ENCODE measurements at regions not wholly inside any gene's neighbourhood (a gene's known extent, or its start where the extent isn't known, plus 50 kb on each side); places are given as distances from the start of the nearest gene placed in this dataset.
A peak's percentile ranks its signal among the peaks of the same experiment; 100 is the strongest.

GRCh38 chr9:106707291-106707690, 155.7 kb upstream of the ZNF462 start:
- in situ Hi-C loops (cut with MboI; ENCODE audit: low pct_ligation_motif_present in 1 of 4, low pct_unique_long_range_greater_than_20kb in 1 of 4, low sequenced_read_pairs in 3 of 4): no loop called here
- TF ChIP-seq EP300 (IDR thresholded peaks at IDR 0.05; ENCODE audit: low read depth) (no peak), POLR2A (IDR thresholded peaks at IDR 0.05) (no peak), CTCF (IDR thresholded peaks at IDR 0.05) (no peak), POLR2AphosphoS5 (IDR thresholded peaks at IDR 0.05) (no peak)
- Histone ChIP-seq H3K27ac (peak overlapping the region in 3 of 4 donors; percentile 26 to 41 (median 41)), H3K27me3 (no peaks in the 10 kb centered on the region), H3K9me3 (no peaks in the 10 kb centered on the region), H3K4me1 (peaks cover 0 to 8% (median 0%) of the 10 kb centered on the region in 4 donors), H3K4me3 (no peak overlapping the region), H3K36me3 (no peaks in the 10 kb centered on the region)
- intact Hi-C loops (cut with DNase I; ENCODE audit: low total_unique reads): loop anchor here (10.0 kb wide), 1 partner anchor 158 kb away; the partner anchor contains the start of gene ZNF462
- DNase-seq: no peak
- 25 to 83% methylated on average over 1 of the region's 1 CpG for WGBS, 2 donors (ENCODE audit: low coverage in 1 of 2)

- TF ChIP-seq EP300 (IDR thresholded peaks at IDR 0.05; ENCODE audit: low read depth) (no peak), POLR2A (IDR thresholded peaks at IDR 0.05) (no peak), POLR2AphosphoS5 (IDR thresholded peaks at IDR 0.05) (no peak), CTCF (IDR thresholded peaks at IDR 0.05) (no peak)
- WGBS, 2 donors (ENCODE audit: low coverage in 1 of 2): 65 to 72% methylated on average over 7 to 13 of the region's 13 CpGs
- in situ Hi-C loops (cut with MboI; ENCODE audit: low pct_ligation_motif_present in 1 of 4, low pct_unique_long_range_greater_than_20kb in 1 of 4, low sequenced_read_pairs in 3 of 4): no loop called here
Observed at GRCh38 chr9:106707738-106708474, 155.1 kb upstream of the ZNF462 start.

GRCh38 chr9:106708475-106709146, 154.4 kb upstream of the ZNF462 start:
- intact Hi-C loops (cut with DNase I; ENCODE audit: low total_unique reads): loop anchor here (10.0 kb wide), 1 partner anchor 156 kb away; the partner anchor contains the start of gene ZNF462
- TF ChIP-seq CTCF (IDR thresholded peaks at IDR 0.05) (no peak), POLR2A (IDR thresholded peaks at IDR 0.05) (no peak), EP300 (IDR thresholded peaks at IDR 0.05; ENCODE audit: low read depth) (no peak), POLR2AphosphoS5 (IDR thresholded peaks at IDR 0.05) (no peak)

More at GRCh38 chr9:106707738-106708474, 155.1 kb upstream of the ZNF462 start:
- intact Hi-C loops (cut with DNase I; ENCODE audit: low total_unique reads): loop anchor here (10.0 kb wide), 1 partner anchor 157 kb away; the partner anchor contains the start of gene ZNF462
- H3K36me3 ChIP-seq: no peaks in the 10 kb centered on the region
- DNase-seq: no peak
- peaks cover 0 to 8% (median 0%) of the 10 kb centered on the region in 4 donors for H3K4me1 ChIP-seq
- no peaks in the 10 kb centered on the region for H3K27me3 ChIP-seq
- peak overlapping the region in 3 of 4 donors; percentile 26 to 41 (median 41) for H3K27ac ChIP-seq
- H3K9me3 ChIP-seq: no peaks in the 10 kb centered on the region
- H3K4me3 ChIP-seq: no peak overlapping the region

GRCh38 chr9:106712279-106712678, 150.7 kb upstream of the ZNF462 start:
- 85 to 89% methylated on average over 2 to 4 of the region's 4 CpGs for WGBS, 2 donors (ENCODE audit: low coverage in 1 of 2)
- no peak for DNase-seq
- in situ Hi-C loops (cut with MboI; ENCODE audit: low pct_ligation_motif_present in 1 of 4, low pct_unique_long_range_greater_than_20kb in 1 of 4, low sequenced_read_pairs in 3 of 4) (no loop called here), intact Hi-C loops (cut with DNase I; ENCODE audit: low total_unique reads) (no loop called here)
- no peaks in the 10 kb centered on the region for H3K9me3 ChIP-seq
- H3K36me3 ChIP-seq: no peaks in the 10 kb centered on the region
- peaks cover 0 to 10% (median 0%) of the 10 kb centered on the region in 4 donors for H3K4me1 ChIP-seq
- no peak overlapping the region for H3K4me3 ChIP-seq
- TF ChIP-seq EP300 (IDR thresholded peaks at IDR 0.05; ENCODE audit: low read depth): no peak
- TF ChIP-seq CTCF (IDR thresholded peaks at IDR 0.05): no peak
- TF ChIP-seq POLR2AphosphoS5 (IDR thresholded peaks at IDR 0.05): no peak
- no peak for TF ChIP-seq POLR2A (IDR thresholded peaks at IDR 0.05)
- no peak overlapping the region for H3K27ac ChIP-seq
- H3K27me3 ChIP-seq: no peaks in the 10 kb centered on the region

More at GRCh38 chr9:106708475-106709146, 154.4 kb upstream of the ZNF462 start:
- in situ Hi-C loops (cut with MboI; ENCODE audit: low pct_ligation_motif_present in 1 of 4, low pct_unique_long_range_greater_than_20kb in 1 of 4, low sequenced_read_pairs in 3 of 4): no loop called here
- Histone ChIP-seq H3K4me1 (peaks cover 0 to 8% (median 0%) of the 10 kb centered on the region in 4 donors), H3K27me3 (no peaks in the 10 kb centered on the region), H3K9me3 (no peaks in the 10 kb centered on the region), H3K36me3 (no peaks in the 10 kb centered on the region), H3K27ac (peak overlapping the region in 3 of 4 donors; percentile 26 to 41 (median 41)), H3K4me3 (no peak overlapping the region)
- 57 to 60% methylated on average over 3 of the region's 3 CpGs for WGBS, 2 donors (ENCODE audit: low coverage in 1 of 2)
- DNase-seq: no peak
